ENCODE measurements at regions not wholly inside any gene's neighbourhood (a gene's known extent, or its start where the extent isn't known, plus 50 kb on each side); places are given as distances from the start of the nearest gene placed in this dataset.
"Not testable (repeated sequence)": the region's sequence is repeated elsewhere in the genome, so short reads cannot be mapped to it uniquely, and the experiment has no call there.

DNA sequence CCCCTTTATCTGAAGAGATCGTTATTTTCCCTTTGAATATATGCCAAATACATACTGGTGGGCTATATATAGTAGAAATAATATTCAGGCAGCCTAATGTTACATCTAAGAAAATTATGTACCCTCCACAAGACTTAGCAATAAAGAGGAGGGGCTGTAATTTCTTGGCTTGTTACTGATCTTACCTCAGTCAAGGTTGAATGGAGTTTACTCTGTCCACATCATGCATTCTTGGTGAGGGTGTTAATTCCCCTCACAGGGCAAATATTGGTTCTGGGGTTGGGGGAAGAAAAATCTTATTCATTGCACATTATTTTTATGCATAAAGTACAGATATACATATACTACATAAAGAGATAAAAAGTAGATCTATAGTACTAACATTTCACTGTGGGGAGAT is 145.8 kb upstream of the ANK3 start:
- Mint-ChIP-seq H3K27ac (peak overlapping the region; percentile 4), H3K4me3 (ENCODE audit: low read depth) (no peak overlapping the region), H3K9me3 (no peaks in the 10 kb centered on the region), H3K36me3 (ENCODE audit: low read depth) (no peaks in the 10 kb centered on the region), H3K27me3 (ENCODE audit: low read depth) (no peaks in the 10 kb centered on the region), H3K4me1 (ENCODE audit: low read depth) (peaks cover 37% of the 10 kb centered on the region)
- intact Hi-C loops (cut with micrococcal nuclease): loop anchor here (5.0 kb wide), 2 partner anchors 192 to 628 kb away; partner anchors contain the start of gene CCDC6
- DNase-seq (ENCODE audit: low spot score): no peak

DNA sequence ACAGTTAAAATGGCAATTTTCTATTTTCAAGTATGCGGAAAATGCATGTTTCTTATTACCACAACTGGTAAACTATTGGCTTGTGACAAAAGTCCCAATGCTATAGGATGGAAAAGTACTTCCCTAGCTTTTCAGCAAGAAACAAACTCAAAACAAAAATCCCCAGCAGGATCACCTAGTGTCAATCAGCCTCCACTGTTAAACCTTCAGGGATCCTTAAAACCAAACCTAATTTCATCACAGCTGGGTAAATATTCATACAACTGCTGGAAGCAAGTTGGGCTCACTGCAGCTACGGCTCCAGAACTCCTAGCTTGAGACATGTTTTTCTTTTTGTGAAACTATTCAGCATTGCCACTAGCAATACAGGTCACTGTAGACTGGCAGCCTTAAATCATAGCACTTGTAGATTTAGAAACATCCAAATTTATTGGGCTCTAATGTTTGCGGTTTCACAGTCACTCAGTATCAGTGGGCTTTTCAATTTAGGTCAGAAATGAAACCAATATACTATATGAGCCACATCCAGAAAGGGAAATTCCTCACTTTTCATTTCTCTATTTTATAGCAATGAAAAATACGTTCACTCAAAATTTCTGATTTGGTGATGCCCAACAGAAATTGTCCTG is 145.2 kb upstream of the ANK3 start:
- Mint-ChIP-seq H3K4me3 (ENCODE audit: low read depth) (no peak overlapping the region), H3K27me3 (ENCODE audit: low read depth) (no peaks in the 10 kb centered on the region), H3K36me3 (ENCODE audit: low read depth) (no peaks in the 10 kb centered on the region), H3K27ac (peak overlapping the region; percentile 4), H3K4me1 (ENCODE audit: low read depth) (peaks cover 37% of the 10 kb centered on the region), H3K9me3 (no peaks in the 10 kb centered on the region)
- DNase-seq (ENCODE audit: low spot score): no peak
- intact Hi-C loops (cut with micrococcal nuclease): loop anchor here (5.0 kb wide), 2 partner anchors 192 to 628 kb away; partner anchors contain the start of gene CCDC6

DNA sequence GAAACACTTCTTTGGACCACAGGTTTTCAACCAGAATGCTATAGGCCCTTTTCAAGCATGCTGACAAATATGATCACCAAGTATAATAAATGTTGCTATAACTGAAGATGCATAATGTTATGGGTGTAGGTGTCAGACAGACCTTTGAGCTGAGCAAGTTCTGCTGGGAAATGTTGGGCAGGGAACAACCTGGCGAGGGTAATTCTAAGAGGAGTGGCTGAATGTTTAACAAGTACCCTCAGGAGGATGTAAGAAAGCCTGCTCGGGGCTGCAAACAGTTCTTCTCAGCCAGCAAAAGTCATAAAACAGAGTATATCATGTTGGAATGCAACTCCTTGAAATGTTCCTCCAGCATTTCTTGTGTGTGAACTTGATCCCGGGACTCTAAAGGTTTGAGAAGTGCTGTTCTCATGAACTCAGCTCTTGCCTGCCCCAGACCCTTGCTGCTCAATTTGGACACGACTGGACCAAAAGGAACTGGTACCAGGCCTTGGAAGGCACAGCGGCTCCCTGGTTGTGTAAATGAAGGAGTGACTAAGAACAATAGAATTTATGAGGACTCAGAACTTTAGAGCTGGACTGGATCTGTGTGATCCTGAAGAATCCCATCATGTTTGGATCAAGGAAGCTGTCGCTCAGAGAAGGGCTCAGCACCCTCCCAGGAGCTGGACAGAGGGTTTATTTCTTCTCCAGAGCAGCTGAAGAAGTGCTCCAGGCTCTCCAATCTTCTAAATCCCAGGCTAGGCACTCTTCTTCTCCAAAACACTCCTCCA is 143.2 kb upstream of the ANK3 start:
- no peaks in the 10 kb centered on the region for H3K36me3 Mint-ChIP-seq (ENCODE audit: low read depth)
- peaks cover 21% of the 10 kb centered on the region for H3K4me1 Mint-ChIP-seq (ENCODE audit: low read depth)
- H3K4me3 Mint-ChIP-seq (ENCODE audit: low read depth): no peak overlapping the region
- H3K9me3 Mint-ChIP-seq: no peaks in the 10 kb centered on the region
- DNase-seq (ENCODE audit: low spot score): no peak
- intact Hi-C loops (cut with micrococcal nuclease): no loop called here
- no peaks in the 10 kb centered on the region for H3K27me3 Mint-ChIP-seq (ENCODE audit: low read depth)
- no peak overlapping the region for H3K27ac Mint-ChIP-seq

DNA sequence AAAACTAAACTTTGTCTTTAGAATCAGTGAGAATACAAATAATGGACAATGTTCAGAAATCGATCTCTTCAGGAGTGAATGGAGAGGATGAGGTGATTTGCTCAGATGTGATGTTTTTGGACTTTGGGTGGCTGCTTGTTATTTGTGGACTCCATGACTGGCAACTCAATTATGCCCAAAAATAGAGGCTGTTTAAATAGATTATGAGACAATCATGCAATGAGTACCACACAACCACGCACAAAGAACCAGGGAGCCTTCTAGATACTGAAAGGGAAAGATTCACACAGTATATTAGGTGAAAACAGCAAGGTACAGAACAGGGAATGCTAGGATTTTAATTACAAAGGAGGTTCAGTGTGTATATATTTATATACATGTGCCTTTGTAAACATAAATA is 141.3 kb upstream of the ANK3 start:
- no peak overlapping the region for H3K27ac Mint-ChIP-seq
- H3K4me1 Mint-ChIP-seq (ENCODE audit: low read depth): peaks cover 7% of the 10 kb centered on the region
- H3K36me3 Mint-ChIP-seq (ENCODE audit: low read depth): no peaks in the 10 kb centered on the region
- no peaks in the 10 kb centered on the region for H3K9me3 Mint-ChIP-seq
- H3K4me3 Mint-ChIP-seq (ENCODE audit: low read depth): no peak overlapping the region
- intact Hi-C loops (cut with micrococcal nuclease): no loop called here
- no peaks in the 10 kb centered on the region for H3K27me3 Mint-ChIP-seq (ENCODE audit: low read depth)
- no peak for DNase-seq (ENCODE audit: low spot score)

DNA sequence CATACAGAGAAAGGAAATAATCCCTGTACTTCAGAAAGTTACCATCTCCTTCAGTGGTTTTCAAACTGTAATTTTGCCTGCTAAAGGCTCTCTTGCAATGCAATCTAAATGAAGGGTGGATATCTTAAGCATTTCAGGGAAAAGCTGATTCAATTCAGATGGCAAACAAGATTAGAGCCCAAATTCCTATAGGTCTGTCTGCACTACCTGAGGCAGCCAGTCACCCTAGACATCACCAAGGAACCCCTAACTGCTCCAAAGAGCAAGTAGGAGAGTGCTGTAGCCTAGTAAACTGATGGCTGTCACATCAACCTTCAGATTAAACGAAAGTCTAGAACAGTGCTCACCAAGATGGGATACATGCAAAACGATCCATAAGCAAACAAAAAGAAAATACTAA is 138.0 kb upstream of the ANK3 start:
- Mint-ChIP-seq H3K4me3 (ENCODE audit: low read depth) (no peak overlapping the region), H3K27ac (no peak overlapping the region), H3K4me1 (ENCODE audit: low read depth) (peaks cover 3% of the 10 kb centered on the region), H3K36me3 (ENCODE audit: low read depth) (peaks cover 2% of the 10 kb centered on the region), H3K9me3 (peaks cover 9% of the 10 kb centered on the region), H3K27me3 (ENCODE audit: low read depth) (no peaks in the 10 kb centered on the region)
- intact Hi-C loops (cut with micrococcal nuclease): no loop called here
- DNase-seq (ENCODE audit: low spot score): no peak

DNA sequence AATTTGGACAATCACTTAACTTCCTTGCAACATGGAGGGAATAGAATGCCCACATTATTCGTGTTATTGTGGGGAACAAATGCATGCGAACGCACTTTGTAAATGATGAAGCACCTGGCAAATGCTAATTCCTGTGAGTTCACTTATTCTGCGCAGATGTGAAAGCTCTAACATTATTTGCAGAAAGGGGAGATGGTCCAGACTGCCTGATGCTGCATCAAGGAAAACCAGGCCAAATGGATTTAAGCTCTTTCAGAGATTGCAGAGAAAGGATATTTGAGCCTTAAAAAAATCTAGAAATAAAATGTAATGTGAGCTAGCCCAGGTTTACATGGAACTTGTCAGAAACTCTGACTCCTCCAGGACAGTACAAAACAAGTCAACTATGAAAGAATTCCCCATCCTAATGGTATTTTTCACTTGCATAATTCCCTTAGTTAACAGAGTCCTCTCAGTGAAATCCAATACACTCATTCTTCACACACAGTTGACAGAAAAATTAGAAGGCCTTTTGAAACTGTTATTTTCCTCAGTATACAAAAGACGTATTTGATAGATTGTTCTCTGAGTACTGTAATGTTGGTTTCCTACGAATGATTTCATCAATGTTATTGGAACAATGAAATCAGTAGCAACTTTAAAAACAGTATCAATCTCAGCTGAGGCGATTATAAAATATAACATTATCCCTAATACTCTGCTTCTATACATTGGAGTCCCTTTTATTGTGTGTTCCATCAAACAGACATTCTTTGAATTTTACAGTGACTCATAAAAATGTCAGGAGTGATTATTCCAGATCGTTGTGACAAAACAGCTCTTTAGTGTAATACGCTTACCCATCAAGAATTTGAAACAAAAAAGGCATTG is 136.3 kb upstream of the ANK3 start:
- intact Hi-C loops (cut with micrococcal nuclease): no loop called here
- H3K4me1 Mint-ChIP-seq (ENCODE audit: low read depth): peaks cover 10% of the 10 kb centered on the region
- no peak for DNase-seq (ENCODE audit: low spot score)
- peaks cover 2% of the 10 kb centered on the region for H3K36me3 Mint-ChIP-seq (ENCODE audit: low read depth)
- H3K27me3 Mint-ChIP-seq (ENCODE audit: low read depth): no peaks in the 10 kb centered on the region
- H3K27ac Mint-ChIP-seq: no peak overlapping the region
- no peak overlapping the region for H3K4me3 Mint-ChIP-seq (ENCODE audit: low read depth)
- H3K9me3 Mint-ChIP-seq: peaks cover 9% of the 10 kb centered on the region

DNA sequence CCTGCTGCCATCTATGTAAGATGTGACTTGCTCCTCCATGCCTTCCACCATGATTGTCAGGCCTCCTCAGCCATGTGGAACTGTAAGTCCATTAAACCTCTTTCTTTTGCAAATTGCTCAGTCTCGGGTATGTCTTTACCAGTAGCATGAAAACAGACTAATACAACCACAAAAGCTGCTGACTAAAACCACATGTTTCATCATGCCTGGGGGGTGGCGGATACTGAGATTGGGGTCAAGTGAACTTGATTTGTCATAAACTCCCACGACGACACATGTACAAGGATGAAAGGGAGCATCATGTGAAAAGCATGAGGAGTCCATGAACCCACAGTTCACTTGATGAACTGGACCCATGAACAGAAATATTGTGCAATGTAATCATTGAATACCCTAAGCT is 134.9 kb upstream of the ANK3 start:
- DNase-seq (ENCODE audit: low spot score): no peak
- intact Hi-C loops (cut with micrococcal nuclease): no loop called here
- H3K27ac Mint-ChIP-seq: no peak overlapping the region
- H3K36me3 Mint-ChIP-seq (ENCODE audit: low read depth): peaks cover 2% of the 10 kb centered on the region
- no peak overlapping the region for H3K4me3 Mint-ChIP-seq (ENCODE audit: low read depth)
- H3K27me3 Mint-ChIP-seq (ENCODE audit: low read depth): no peaks in the 10 kb centered on the region
- peaks cover 9% of the 10 kb centered on the region for H3K9me3 Mint-ChIP-seq
- H3K4me1 Mint-ChIP-seq (ENCODE audit: low read depth): peaks cover 10% of the 10 kb centered on the region

DNA sequence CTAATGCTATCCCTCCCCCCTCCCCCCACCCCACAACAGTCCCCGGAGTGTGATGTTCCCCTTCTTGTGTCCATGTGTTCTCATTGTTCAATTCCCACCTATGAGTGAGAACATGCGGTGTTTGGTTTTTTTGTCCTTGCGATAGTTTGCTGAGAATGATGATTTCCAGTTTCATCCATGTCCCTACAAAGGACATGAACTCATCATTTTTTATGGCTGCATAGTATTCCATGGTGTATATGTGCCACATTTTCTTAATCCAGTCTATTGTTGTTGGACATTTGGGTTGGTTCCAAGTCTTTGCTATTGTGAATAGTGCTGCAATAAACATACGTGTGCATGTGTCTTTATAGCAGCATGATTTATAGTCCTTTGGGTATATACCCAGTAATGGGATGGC is 133.7 kb upstream of the ANK3 start:
- DNase-seq (ENCODE audit: low spot score); H3K27me3 Mint-ChIP-seq (ENCODE audit: low read depth); H3K4me3 Mint-ChIP-seq (ENCODE audit: low read depth); H3K36me3 Mint-ChIP-seq (ENCODE audit: low read depth); H3K4me1 Mint-ChIP-seq (ENCODE audit: low read depth); intact Hi-C loops (cut with micrococcal nuclease); H3K27ac Mint-ChIP-seq; H3K9me3 Mint-ChIP-seq: not testable (repeated sequence)

DNA sequence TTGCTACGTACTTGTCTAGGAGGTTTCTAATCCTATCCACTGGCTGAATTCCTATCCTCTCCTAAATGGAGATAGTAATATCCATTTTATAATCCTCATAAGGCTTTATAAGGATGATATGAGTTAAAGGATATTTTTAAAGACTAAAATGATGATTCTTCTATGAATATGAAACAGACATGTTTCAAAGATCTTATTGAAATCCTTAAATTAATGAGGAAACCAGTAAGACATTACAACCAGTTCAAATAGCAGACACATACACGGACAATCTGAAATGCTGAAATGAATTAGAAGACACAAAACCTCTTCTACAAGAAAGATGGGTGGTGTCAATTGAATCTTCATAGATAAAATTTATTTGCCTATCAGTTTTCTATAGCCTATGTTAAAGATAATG is 132.9 kb upstream of the ANK3 start:
- DNase-seq (ENCODE audit: low spot score): no peak
- Mint-ChIP-seq H3K27ac (no peak overlapping the region), H3K27me3 (ENCODE audit: low read depth) (no peaks in the 10 kb centered on the region), H3K9me3 (peaks cover 9% of the 10 kb centered on the region), H3K36me3 (ENCODE audit: low read depth) (peaks cover 2% of the 10 kb centered on the region), H3K4me3 (ENCODE audit: low read depth) (no peak overlapping the region), H3K4me1 (ENCODE audit: low read depth) (peaks cover 10% of the 10 kb centered on the region)
- intact Hi-C loops (cut with micrococcal nuclease): no loop called here

DNA sequence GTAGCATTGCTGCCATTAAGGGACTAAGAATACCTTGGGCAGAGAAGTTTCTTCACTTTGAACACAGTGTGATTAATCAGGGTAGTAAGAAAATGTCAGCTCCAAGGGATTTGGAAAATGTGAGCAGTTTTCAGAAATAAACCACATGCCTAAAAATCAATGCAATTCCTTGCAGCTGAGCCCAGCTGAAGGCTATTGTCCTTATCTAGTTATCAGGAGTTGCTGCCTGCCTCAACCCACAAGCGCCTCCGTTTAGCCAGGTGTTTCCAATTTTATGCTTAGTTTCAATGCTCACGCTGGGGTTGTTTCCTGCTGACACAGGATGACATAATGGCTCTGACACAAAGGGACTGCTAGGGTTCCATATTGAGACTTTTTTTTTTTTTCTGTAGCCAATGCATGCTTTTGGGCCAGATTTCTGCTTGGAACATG is 132.3 kb upstream of the ANK3 start:
- H3K9me3 Mint-ChIP-seq: peaks cover 9% of the 10 kb centered on the region
- H3K36me3 Mint-ChIP-seq (ENCODE audit: low read depth): peaks cover 2% of the 10 kb centered on the region
- intact Hi-C loops (cut with micrococcal nuclease): no loop called here
- H3K4me1 Mint-ChIP-seq (ENCODE audit: low read depth): peaks cover 10% of the 10 kb centered on the region
- no peak for DNase-seq (ENCODE audit: low spot score)
- H3K4me3 Mint-ChIP-seq (ENCODE audit: low read depth): no peak overlapping the region
- H3K27ac Mint-ChIP-seq: no peak overlapping the region
- no peaks in the 10 kb centered on the region for H3K27me3 Mint-ChIP-seq (ENCODE audit: low read depth)

DNA sequence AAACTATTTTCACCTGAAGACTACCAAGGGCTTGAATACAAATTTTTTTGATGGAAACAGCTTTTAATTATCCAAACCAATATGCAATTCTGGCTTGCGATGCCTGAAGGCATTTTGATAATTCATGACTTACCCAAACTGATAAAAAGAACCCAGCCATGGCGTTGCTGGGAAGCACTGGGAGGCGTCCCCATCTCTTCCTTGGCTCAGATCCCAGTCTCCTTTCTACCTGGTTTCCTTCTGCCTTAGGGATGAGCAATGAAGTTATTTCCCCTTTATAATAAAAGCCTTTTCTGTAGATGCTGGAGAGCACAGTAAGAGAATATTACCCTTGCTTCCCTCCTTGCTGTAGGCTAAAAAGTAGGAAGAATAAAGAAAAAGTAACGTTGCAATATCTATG is 129.1 kb upstream of the ANK3 start:
- DNase-seq (ENCODE audit: low spot score): no peak

DNA sequence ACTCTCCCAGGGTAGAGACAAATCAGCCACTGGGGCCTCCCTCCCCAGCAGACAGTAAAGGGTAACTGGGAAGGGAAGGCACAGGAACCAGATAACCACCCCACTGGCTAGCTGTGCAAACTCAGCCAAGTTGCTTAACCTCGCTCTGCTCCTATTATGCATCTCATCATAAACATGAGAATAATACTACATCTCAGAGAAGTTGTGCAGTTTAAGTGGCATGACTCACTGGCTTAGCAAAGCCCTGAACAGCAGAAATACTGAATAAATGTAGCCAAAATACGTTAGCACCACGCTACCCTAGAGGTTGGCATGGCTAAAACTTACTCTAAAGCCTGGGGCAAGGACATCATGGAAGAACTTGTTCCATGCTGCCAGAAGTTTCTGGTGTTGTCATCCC is 128.1 kb upstream of the ANK3 start:
- intact Hi-C loops (cut with micrococcal nuclease): no loop called here
- Mint-ChIP-seq H3K9me3 (no peaks in the 10 kb centered on the region), H3K4me1 (ENCODE audit: low read depth) (peaks cover 8% of the 10 kb centered on the region), H3K27me3 (ENCODE audit: low read depth) (no peaks in the 10 kb centered on the region), H3K4me3 (ENCODE audit: low read depth) (no peak overlapping the region), H3K27ac (no peak overlapping the region), H3K36me3 (ENCODE audit: low read depth) (no peaks in the 10 kb centered on the region)
- no peak for DNase-seq (ENCODE audit: low spot score)

More for the DNA sequence above, 129.1 kb upstream of the ANK3 start:
- intact Hi-C loops (cut with micrococcal nuclease): no loop called here
- no peak overlapping the region for H3K27ac Mint-ChIP-seq
- peaks cover 2% of the 10 kb centered on the region for H3K9me3 Mint-ChIP-seq
- H3K4me3 Mint-ChIP-seq (ENCODE audit: low read depth): no peak overlapping the region
- H3K36me3 Mint-ChIP-seq (ENCODE audit: low read depth): no peaks in the 10 kb centered on the region
- H3K27me3 Mint-ChIP-seq (ENCODE audit: low read depth): no peaks in the 10 kb centered on the region
- H3K4me1 Mint-ChIP-seq (ENCODE audit: low read depth): peaks cover 6% of the 10 kb centered on the region

DNA sequence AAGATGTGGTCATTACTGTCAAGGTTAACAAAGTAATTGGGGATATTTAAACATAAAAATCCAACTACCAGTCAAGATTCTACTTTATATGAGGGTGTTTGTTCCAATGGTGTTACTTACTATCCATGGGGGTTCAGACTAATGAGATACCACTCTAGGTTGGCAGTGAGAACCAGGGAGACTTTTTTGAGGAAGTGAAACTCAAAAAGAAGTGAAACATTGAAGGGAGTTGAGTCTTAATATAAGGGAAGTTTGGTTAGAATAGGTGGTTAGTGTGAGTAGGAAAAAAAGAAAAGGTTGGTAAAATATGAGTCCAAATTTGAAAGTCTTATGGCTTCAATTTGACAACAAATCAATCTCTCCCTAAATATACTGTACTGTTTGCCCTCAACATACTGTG is 123.6 kb upstream of the ANK3 start:
- no peaks in the 10 kb centered on the region for H3K9me3 Mint-ChIP-seq
- H3K27ac Mint-ChIP-seq: no peak overlapping the region
- peaks cover 2% of the 10 kb centered on the region for H3K4me1 Mint-ChIP-seq (ENCODE audit: low read depth)
- no peak overlapping the region for H3K4me3 Mint-ChIP-seq (ENCODE audit: low read depth)
- DNase-seq (ENCODE audit: low spot score): no peak
- H3K36me3 Mint-ChIP-seq (ENCODE audit: low read depth): no peaks in the 10 kb centered on the region
- intact Hi-C loops (cut with micrococcal nuclease): no loop called here
- H3K27me3 Mint-ChIP-seq (ENCODE audit: low read depth): no peaks in the 10 kb centered on the region

Measured in activated T-helper 2 cell treated with anti-CD3 and anti-CD28 coated beads, Interferon-gamma antibody, Interleukin-2, Interleukin-4, amounts not matched to agents 10 μg/mL and 5 μg/mL and 100 μg/mL, durations not matched to agents 14 hours and 24 hours and 36 hours (primary cell).